Mesothelial cell of epicardium (in vitro differentiated cells): ENCODE measurements at regions not wholly inside any gene's neighbourhood (a gene's known extent, or its start where the extent isn't known, plus 50 kb on each side); places are given as distances from the start of the nearest gene placed in this dataset.

ENCODE experiments used
- DNase-seq, 2 experiments: peaks; one replicate each; pipeline ENCODE4 v3.0.0; 2021; ENCODE audit warnings: low spot score in 2 of 2; ENCODE audit not compliant: unreplicated experiment in 2 of 2
- H3K27ac Mint-ChIP-seq: 2 replicates; pipeline ENCODE4 v1.8.0; 2021; ENCODE audit warnings: mixed read lengths
- H3K27me3 Mint-ChIP-seq: 2 replicates; pipeline ENCODE4 v1.8.0; 2021; ENCODE audit warnings: low read depth, mixed read lengths
- H3K36me3 Mint-ChIP-seq: 2 replicates; pipeline ENCODE4 v1.8.0; 2021; ENCODE audit warnings: mixed read lengths
- H3K4me1 Mint-ChIP-seq: 2 replicates; pipeline ENCODE4 v1.8.0; 2021; ENCODE audit warnings: mixed read lengths
- H3K4me3 Mint-ChIP-seq: 2 replicates; pipeline ENCODE4 v1.8.0; 2021; ENCODE audit warnings: mild to moderate bottlenecking, moderate library complexity, mixed read lengths
- H3K9me3 Mint-ChIP-seq: 2 replicates; pipeline ENCODE4 v1.8.0; 2021; ENCODE audit warnings: mixed read lengths
- CTCF ChIP-seq: fragments of 200-600 bp; sonication (generic); IDR thresholded peaks from one replicate; pipeline ENCODE4 v1.5.0; 2021; ENCODE audit warnings: antibody characterized with exemption; ENCODE audit not compliant: unreplicated experiment

DNA sequence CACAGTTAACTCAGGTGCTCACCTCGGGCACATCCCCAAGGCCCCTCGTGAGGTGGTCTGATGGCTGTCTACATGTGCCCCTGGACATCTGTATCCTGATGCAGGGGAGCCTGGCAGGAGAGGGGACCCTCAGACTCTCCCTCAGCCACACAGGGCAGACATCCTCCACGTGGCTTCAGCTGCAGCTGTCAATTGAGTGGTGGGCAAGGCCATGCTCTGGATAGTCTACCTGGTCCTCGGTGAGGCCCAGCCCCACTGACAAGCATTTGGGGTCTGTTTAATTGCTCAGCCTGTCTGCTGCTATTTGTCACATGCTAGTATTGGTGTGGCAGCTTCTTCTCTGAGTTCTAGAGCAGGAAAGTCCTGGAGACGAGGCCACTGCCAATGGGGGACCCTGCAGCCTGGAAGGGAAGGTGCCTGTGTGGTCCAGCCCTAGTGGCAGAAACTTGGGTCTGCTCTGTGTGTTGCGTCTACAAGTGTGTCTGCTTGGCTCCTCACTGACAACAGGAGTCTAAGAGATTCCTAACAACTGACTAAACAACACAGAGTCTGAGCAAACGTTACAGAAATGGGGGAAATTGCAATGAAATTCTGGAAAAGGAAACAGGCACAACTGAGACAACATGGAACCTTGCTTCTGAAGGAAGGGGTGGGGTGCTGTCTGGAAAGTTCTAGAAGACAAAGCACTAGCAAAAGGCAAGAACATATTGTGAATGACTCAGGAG, 59.3 kb upstream of the IGFBP3 start:
- Mint-ChIP-seq H3K27ac (peak overlapping the region; percentile 35), H3K9me3 (peaks cover 5% of the 10 kb centered on the region), H3K36me3 (peaks cover under 1% of the 10 kb centered on the region), H3K27me3 (no peaks in the 10 kb centered on the region), H3K4me1 (peaks cover 26% of the 10 kb centered on the region), H3K4me3 (no peak overlapping the region)
- no peak for TF ChIP-seq CTCF
- DNase-seq = no peak

DNA sequence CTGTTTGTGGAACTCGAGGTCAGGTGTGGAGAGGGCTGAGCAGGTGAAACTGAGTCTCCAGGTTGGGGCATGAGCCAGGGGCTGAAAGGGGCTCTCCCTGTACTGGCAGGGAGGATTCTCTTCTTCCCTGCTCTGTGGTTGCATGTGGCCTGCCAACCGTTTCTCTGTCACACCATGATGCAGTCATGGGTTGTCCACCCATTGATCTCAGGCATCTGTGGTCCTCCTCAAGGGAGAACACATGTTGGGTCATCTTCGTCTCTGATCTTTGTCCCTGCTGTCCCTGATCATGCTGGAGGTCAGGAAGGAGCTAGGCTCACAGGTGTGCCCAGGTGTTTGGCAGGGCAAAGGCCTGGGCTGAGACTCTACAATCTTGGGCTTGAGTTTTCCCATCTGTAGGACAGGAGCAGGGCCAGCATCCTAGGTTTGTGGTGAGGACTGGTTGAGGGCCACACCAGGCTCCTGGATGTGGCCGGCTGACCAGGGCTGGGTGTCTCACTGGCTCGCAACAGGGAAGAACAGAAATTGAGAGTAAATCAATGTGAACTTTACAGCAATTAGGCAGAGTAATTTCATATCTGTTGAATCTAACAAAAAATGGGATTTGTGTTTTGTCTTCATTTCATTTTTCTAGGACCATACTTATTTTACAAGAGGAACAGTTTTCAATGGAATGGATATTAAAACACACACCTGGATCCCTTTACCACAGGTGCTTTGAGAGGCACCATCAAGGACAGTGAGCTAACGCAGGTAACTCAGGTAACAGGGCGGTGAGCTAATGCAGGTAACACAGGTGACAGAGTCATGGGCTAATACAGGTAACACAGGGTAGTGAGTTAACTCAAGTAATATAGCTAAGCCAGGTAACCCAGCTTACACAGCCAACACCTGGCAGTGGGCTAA, 58.5 kb upstream of the IGFBP3 start:
- H3K27me3 Mint-ChIP-seq = no peaks in the 10 kb centered on the region
- TF ChIP-seq CTCF = no peak
- H3K9me3 Mint-ChIP-seq = peaks cover 13% of the 10 kb centered on the region
- H3K4me3 Mint-ChIP-seq = no peak overlapping the region
- peaks cover 7% of the 10 kb centered on the region for H3K36me3 Mint-ChIP-seq
- H3K27ac Mint-ChIP-seq = peak overlapping the region; percentile 97
- DNase-seq = no peak
- H3K4me1 Mint-ChIP-seq = peaks cover 26% of the 10 kb centered on the region

- H3K36me3 Mint-ChIP-seq = peaks cover 7% of the 10 kb centered on the region
- DNase-seq = no peak
- H3K9me3 Mint-ChIP-seq = peaks cover 13% of the 10 kb centered on the region
- H3K4me1 Mint-ChIP-seq = peaks cover 24% of the 10 kb centered on the region
- no peaks in the 10 kb centered on the region for H3K27me3 Mint-ChIP-seq
- no peak overlapping the region for H3K4me3 Mint-ChIP-seq
- peak overlapping the region; percentile 97 for H3K27ac Mint-ChIP-seq
- TF ChIP-seq CTCF = no peak
These were observed 57.7 kb upstream of the IGFBP3 start for GRCh38 chr7:45978731-45979211.

- H3K27me3 Mint-ChIP-seq = no peaks in the 10 kb centered on the region
- TF ChIP-seq CTCF = no peak
- peak in 1 of 2 experiments; percentile 53 for DNase-seq
- H3K4me3 Mint-ChIP-seq = peak overlapping the region; percentile 52
- peaks cover 24% of the 10 kb centered on the region for H3K4me1 Mint-ChIP-seq
- H3K9me3 Mint-ChIP-seq = peaks cover 13% of the 10 kb centered on the region
- H3K36me3 Mint-ChIP-seq = peaks cover 7% of the 10 kb centered on the region
- H3K27ac Mint-ChIP-seq = peak overlapping the region; percentile 97
These were observed 57.1 kb upstream of the IGFBP3 start for GRCh38 chr7:45978010-45978681.

DNA sequence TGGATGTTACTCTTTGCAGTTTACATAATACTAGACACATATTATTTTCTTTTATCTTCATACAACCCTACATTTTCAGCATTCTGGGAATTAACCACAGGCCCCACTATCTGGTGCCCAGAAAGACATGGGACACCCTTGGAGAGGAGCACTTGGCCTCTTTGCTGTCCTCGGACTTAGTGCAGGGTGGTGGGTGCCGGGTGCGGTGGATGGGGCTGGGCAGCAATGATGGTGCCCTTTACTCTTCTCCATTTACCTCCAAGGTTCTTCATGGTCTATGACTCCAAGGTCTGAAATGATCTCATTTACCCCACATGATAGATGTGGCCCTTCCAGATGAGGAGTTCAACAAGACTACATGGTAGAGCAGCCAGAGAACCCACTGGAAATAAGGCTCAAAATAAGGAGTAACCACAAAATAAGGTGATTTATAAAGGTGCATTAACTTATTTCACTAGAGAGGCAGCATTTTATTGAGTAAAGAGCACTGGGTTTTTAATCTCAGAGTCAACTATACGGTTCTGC, 56.2 kb upstream of the IGFBP3 start:
- Mint-ChIP-seq H3K4me3 (no peak overlapping the region), H3K4me1 (peaks cover 24% of the 10 kb centered on the region), H3K9me3 (peaks cover 13% of the 10 kb centered on the region), H3K27ac (peak overlapping the region; percentile 97), H3K36me3 (peaks cover 7% of the 10 kb centered on the region), H3K27me3 (no peaks in the 10 kb centered on the region)
- TF ChIP-seq CTCF = no peak
- DNase-seq = no peak
